GM12865 (cell line): ENCODE measurements at regions not wholly inside any gene's neighbourhood (a gene's known extent, or its start where the extent isn't known, plus 50 kb on each side); places are given as distances from the start of the nearest gene placed in this dataset.

Experiments
- DNase-seq: peaks from one replicate; pipeline ENCODE4 v3.0.0; 2010; ENCODE audit warnings: low read depth
- H3K4me3 ChIP-seq: 2 replicates; pipeline ENCODE4 v1.5.1; 2011; ENCODE audit warnings: mild to moderate bottlenecking, low read depth, low read length, control low read depth
- TF ChIP-seq, protein P1 (sequence below): IDR thresholded peaks from 2 replicates; pipeline ENCODE4 v1.5.1; 2011; ENCODE audit warnings: low read length, control low read depth, low read depth, inconsistent platforms; ENCODE audit not compliant: insufficient read depth; ENCODE audit errors: missing control alignments

- TF ChIP-seq, protein P1, sequence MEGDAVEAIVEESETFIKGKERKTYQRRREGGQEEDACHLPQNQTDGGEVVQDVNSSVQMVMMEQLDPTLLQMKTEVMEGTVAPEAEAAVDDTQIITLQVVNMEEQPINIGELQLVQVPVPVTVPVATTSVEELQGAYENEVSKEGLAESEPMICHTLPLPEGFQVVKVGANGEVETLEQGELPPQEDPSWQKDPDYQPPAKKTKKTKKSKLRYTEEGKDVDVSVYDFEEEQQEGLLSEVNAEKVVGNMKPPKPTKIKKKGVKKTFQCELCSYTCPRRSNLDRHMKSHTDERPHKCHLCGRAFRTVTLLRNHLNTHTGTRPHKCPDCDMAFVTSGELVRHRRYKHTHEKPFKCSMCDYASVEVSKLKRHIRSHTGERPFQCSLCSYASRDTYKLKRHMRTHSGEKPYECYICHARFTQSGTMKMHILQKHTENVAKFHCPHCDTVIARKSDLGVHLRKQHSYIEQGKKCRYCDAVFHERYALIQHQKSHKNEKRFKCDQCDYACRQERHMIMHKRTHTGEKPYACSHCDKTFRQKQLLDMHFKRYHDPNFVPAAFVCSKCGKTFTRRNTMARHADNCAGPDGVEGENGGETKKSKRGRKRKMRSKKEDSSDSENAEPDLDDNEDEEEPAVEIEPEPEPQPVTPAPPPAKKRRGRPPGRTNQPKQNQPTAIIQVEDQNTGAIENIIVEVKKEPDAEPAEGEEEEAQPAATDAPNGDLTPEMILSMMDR: no peak
- no peak for DNase-seq
- H3K4me3 ChIP-seq: no peak overlapping the region
These were observed 276.6 kb downstream of the SETD4 start for GRCh38 chr21:35783721-35784120.

DNA sequence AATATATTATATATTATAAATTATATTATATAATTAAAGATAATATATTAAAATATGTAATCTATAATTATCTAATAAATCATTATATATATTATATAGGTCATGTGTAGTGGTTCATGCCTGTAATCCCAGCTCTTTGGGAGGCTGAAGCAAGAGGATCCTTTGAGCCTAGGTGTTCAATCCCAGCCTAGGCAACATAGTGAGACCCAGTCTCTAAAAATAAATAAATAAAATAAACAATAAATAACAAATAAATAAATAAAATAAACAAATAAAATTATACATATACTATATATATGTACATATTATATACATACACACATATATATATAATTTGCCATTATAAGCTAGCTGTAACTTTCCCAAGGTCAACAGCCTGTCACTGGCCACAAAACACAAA lies 277.7 kb downstream of the SETD4 start:
- TF ChIP-seq, protein P1: no peak
- no peak overlapping the region for H3K4me3 ChIP-seq
- DNase-seq: no peak

DNA sequence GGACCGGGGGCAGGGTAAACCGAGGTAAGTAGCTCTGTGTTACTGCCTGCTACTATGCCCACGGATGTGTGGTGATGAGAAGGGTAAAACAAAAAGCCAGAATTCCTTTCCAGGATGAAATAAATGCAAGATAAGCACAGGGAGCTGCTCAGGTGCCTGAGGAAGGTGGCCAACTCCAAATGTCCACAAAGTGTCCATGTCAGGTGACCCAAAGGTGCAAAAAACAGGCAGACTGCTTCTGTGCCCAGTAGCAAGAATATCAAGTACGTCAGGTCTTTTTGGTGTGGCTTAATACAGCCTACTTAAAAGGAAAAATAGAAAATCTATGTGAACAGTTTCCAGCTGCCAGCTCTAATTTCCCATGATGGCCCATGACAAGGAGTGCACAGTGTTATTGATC lies 279.3 kb downstream of the SETD4 start:
- TF ChIP-seq, protein P1: no peak
- H3K4me3 ChIP-seq: no peak overlapping the region
- no peak for DNase-seq

GRCh38 chr21:35779690-35780570 lies 280.4 kb downstream of the SETD4 start:
- no peak for DNase-seq
- TF ChIP-seq, protein P1: no peak
- no peak overlapping the region for H3K4me3 ChIP-seq

- H3K4me3 ChIP-seq: no peak overlapping the region
- no peak for DNase-seq
- TF ChIP-seq, protein P1: no peak
These were observed 281.2 kb downstream of the SETD4 start for GRCh38 chr21:35779167-35779566.

DNA sequence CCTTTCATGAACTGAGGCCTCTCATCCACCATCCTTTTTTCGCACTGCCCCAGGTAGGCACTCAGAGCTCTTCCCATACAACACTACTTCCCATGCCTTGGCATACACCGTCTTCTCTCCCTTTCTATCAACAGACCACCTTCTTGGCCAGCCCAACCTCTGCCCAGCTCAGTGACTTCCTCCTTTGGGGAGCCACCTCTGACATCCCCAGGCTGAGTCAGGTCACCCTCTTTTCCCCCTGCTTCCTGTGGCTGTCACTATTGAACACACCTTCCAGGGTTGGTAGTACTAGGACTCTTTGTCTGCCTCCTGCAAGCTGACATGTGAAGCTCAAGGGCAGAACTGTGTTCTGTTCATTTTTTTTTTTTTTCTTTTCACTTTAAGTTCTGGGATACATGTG lies 283.2 kb downstream of the SETD4 start:
- no peak for DNase-seq
- H3K4me3 ChIP-seq: no peak overlapping the region
- TF ChIP-seq, protein P1: no peak
